DMS153 treated with DMSO at 0.1 percent for 48 hours (cell line): ENCODE measurements at regions not wholly inside any gene's neighbourhood (a gene's known extent, or its start where the extent isn't known, plus 50 kb on each side); places are given as distances from the start of the nearest gene placed in this dataset.

Experiments
- DNase-seq: peaks from one replicate; lab custom pipeline; 2025; ENCODE audit not compliant: unreplicated experiment; lab: John Stamatoyannopoulos, UW

DNA sequence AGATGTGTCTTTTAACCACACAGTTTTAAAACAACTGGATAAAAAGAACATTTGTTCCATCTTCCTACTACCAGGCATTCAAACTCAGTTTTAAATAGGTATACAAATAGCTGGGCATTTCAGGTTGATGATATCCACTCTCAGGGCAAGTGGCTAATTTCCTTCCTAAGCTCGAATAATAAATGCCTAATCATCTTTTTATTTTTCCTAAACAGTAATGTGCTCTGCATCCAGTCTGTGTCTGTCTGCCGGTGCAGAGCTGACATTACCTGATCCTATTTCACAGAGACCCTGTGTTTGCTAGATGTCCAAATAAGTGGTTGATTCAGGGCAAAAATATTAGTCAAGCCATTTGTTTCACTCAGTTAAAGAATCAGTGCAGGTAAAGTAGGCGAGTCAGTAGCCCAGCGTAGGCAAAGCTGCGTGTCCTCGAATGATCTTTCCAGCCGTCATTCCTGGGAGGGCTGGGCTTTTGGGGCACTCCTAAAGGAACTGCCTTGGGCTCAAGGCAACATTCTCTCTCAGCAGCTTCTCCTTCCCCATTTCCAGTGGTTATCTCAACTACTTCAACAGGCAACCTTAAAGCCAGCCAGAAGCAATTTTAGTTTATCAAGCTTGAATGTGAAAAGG lies 74.2 kb upstream of the BMP2 start:
- no peak for DNase-seq

DNA sequence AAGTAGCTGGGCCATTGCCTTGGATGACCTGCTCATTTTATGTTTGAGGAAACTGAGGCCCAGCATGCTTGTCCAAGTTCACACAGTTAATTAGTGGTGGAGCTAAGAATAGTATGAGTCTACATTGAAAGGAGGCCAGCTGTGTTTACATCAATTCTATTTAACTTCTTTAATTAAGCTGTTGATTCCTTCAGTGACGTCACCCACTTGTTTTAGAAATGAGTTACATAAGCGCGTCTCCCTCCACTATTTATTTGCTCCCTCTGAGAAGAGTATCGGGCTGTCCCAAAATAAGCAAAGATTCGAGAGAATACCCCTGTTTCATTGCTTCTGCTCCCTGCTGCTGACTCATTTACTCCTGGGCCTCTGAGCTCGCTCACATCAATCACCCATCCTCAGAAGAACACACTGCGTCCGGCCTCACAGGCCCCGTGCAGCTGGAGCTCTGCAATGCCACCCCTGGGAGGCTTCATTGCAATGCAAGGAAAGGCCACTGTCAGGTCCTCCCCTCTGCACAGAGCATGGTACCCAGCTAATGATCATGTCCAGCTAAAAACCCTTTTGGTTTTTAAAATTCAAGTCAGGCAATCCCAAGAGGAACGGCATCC lies 74.8 kb upstream of the BMP2 start:
- DNase-seq = no peak

DNA sequence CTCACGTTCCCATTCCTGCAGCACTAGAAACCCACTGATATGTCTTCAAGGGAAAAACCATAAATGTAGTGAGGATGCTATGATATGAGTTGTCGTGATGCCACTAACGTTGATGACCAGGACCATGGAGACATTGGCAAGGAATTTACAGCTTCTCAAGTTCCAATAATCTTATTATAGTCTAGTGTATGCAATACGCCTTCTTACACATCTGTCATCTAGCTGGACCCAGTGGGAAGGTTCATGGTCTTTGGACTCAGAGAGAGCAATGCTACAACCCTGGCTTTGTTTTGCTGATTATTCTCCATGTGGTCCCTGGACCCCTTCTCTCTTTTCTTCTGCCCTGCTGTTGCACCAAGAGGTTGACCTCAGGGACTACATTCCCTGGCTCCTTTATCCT lies 76.0 kb upstream of the BMP2 start:
- DNase-seq = no peak

DNA sequence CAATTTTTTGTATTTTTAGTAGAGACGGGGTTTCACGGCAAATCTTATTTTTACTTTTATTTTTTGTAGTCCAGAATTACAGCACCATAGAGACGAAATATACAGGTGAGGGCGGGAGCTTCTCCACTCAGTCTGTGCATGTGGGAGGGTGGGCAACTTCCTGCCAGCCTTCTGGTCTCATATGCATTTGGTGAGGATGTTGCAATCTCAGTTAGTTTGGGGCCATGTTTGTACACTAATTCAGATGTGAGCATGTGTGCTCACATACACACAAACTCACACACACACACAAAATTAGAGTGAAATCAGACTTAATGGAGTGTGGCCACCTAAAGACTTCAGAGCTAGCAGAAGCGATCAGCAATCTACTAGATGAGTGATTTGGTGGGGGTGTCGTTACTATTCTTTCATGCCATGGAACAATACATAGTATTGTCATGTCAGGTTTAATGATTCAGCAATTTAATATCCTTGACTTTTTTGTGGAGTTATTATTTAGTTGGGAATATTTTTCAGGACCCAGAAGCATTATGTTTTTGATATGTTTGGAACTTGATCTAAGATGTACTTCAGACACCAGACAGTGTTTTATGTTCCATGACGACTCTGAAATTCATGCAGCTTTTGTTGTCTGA lies 78.0 kb upstream of the BMP2 start:
- no peak for DNase-seq

GRCh38 chr20:6686171-6686570 lies 81.3 kb upstream of the BMP2 start:
- DNase-seq = no peak

DNA sequence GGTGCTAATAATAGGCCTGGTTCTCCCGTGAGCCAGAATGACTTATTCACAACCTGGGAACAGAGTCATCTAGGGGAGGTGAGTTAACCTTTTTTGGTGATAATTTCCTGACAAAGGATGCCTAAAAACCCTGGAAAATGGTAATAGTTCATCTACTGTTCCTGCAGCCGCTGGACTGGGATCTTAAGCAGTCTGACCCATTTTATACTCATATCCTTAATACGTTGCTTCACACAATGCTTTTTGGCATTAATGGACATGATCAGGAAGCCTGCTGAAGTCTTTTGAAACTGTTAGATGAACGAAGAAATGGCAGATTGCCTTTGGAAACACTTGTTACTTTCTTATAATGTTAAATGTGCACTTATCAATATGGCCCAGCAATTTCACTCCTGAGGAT lies 81.9 kb upstream of the BMP2 start:
- DNase-seq = no peak

GRCh38 chr20:6685181-6685582 lies 82.3 kb upstream of the BMP2 start:
- no peak for DNase-seq

DNA sequence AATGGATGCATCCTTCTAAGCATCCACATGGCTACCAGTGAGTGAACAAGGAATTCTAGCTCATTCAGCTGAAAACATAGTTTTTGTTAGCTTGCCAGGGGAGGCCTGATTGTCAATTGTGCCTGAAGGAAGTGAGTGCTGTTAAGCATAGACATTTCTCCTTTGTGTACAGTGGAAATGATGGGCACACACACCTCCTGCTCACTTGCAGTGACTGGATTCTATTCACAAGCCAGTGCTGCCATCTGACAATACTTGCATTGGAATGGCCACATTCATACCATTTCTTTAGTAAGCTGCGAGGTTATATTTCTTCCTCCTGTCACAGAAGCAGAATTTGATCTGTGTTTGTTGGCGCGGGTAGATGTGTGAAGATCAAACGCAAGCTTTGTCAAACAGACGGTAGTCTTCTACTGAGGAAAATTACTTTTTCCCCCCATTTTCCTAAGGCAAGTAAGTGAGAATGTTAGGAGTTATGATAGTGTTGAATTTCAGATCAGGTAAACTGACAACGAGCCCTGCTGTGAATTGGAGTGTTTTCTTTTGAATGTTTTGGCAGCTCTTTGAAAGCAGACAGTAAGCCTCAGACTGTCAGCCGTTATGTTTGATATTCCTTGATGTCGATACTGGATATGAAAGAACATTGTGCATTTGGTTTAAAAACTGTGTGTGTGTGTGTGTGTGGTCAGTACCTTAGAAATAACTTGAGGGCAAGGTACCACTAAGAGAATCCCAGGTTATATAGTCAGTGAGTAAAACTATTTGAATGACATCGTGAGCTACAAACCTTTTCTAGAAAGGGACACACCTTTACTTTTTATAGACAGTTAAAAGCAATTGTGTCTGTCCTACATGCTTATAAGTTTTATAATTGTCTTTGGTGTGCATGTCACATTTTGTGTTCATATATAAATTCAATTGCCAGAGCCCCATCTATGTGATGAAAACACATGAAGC lies 84.2 kb upstream of the BMP2 start:
- no peak for DNase-seq

GRCh38 chr20:6680854-6681253 lies 86.6 kb upstream of the BMP2 start:
- no peak for DNase-seq

GRCh38 chr20:6680441-6680840 lies 87.0 kb upstream of the BMP2 start:
- DNase-seq = no peak

GRCh38 chr20:6679086-6679485 lies 88.4 kb upstream of the BMP2 start:
- no peak for DNase-seq

GRCh38 chr20:6678101-6678500 lies 89.4 kb upstream of the BMP2 start:
- no peak for DNase-seq

- DNase-seq = no peak
These were observed 92.7 kb upstream of the BMP2 start for GRCh38 chr20:6674831-6675230.

DNA sequence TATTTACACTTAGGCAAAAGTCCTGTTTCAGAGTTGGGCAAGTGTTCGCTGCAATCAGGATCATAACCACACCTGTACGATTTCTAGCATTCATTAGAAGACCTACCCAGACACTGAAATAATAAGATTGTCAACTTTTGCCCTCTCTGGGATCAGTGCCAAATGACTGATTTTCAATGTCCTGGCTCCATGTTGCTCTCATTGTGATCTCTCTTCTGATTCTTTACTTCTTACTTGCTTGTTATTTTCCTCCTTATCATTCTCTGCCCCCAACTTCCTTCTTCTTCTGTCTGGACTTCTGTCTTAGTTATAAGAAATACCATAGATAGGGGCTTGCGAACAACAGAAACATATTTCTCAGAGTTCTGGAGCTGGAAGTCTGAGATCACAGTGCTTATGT lies 94.4 kb upstream of the BMP2 start:
- no peak for DNase-seq

- DNase-seq = no peak
These were observed 95.7 kb upstream of the BMP2 start for GRCh38 chr20:6671829-6672228.

DNA sequence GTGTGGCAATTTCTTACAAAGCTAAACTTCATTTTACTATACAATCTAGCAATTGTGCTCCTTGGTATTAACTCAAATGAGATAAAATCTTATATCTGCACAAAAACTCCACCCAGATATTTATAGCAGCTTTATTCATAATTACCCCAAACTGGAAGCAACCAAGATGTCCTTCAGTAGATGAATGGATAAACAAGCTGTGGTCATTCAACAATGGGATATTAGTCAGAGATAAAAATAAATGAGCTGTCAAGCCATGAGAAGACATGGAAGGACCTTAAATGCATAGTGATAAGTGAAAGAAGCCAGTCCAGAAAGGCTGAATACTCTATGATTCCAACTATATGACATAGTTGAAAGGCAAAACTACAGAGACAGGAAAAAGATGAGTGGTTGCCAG lies 98.9 kb upstream of the BMP2 start:
- DNase-seq = no peak

DNA sequence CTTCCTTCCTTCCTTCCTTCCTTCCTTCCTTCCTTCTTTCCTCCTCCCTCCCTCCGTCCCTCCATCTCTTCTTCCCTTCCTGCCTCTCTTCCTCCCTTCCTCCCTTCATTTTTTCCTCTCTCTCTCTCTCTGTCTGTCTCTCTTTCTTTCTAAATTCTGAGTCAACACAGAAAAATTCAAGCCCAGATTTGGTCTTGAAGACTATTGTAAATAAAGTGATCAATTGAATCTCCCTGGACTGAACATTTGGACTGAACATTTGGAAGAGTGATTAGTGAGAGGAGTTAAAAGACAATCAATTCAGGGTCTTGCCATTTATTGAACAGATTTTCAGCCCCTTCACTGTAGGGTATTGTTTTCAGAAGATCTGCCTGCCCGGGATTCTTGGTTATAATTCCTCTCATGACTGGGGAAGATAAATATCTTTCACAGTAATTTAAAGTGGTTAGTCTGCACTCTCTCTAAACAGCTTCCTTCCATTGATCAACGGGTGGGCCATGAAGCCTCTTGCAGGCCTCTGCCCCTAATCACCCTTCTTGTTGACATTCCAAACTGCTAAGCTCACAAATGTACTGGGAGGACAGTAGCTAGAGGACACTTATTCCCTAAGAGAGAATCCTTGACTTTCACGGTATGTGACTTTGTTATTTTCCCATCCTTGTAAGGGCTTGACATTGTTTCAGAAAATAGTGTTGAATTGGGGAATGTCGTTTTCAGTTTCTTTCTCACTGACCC lies 101.7 kb upstream of the BMP2 start:
- DNase-seq = no peak

DNA sequence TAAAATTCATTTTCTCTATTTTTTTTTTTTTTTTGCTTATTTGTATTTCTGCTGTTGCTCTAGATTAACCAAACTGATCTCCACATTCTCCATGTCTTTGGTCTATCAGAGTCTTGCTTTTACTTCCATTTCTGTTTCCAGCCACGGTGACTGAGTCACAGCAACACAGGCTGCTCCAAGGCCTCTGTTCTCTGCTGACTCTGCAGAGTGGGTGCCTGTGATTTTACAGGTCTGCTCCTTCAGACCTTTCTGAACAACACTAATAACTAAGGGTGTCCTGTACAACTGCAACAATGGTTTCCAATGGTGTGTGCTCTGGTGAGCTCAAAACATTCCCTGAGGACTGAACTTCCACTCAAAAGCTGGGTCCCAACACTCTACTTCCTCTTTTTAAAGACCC lies 102.3 kb upstream of the BMP2 start:
- DNase-seq = no peak

DNA sequence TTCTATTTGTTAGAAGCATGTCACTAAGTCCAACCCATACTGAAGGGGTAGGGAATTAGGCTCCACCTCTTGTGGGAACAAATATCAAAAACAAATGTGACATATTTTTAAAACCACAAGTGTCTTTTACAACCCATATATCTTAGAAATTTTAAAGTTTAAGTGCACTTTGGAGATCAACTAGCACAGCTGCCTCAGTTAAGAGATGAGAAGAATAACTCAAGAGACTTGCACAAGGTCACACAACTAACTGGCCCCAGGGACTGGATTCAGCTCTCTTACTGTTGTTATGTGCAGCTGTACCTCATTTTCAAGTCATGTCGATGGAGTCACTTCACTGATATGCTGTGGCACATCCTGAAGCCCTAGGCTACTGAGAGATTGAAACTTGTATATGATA lies 102.9 kb upstream of the BMP2 start:
- no peak for DNase-seq

DNA sequence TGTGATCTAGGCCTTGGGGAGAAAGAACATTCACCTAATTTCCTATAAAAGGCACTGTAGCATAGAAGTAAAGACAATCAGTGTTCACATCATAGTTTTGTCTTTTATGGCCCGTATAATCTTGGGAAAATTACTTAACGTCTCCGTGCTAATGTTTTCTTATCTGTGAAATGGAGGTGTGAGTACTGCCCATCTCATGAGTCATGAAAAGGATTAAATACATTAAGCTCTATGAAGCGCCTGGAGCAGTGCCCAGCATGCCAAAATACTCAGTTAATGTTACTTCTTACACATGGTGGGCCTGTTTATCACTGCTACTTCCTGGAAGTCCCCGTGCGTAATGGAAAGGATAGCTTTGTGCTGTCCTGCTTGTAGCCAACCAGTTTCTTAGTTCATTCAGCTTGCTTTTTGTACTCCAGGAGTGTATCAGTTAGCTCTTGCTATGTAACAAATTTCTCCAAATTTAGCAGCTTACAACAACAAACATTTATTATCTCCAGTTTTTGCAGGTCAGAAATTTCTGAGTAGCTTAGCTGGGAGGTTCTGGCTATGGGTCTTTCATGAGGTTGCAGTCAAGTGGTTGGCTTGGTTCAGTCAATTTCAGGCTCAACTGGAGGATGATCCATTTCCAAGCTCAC lies 103.6 kb upstream of the BMP2 start:
- no peak for DNase-seq

DNA sequence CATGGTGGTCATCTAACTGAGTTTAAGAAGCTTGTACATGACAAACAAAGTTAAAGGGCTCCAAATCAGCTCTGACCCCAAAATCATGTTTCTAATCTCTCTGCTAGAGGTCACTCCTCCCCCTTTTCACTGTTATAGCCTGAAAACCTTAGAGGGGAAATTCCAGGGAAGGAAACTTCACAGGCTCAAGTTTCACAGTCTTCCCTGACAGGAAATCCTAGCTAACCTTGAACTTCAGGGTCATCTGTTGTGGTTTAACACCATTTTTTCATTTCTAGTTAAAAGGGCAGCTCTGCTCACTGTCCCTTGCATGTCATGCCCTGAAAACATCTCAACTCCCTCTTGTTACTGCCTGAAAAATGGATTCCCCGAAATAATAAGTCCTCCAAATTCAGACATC lies 104.4 kb upstream of the BMP2 start:
- no peak for DNase-seq
